Gastroesophageal sphincter (tissue), 4 donors: ENCODE measurements at regions not wholly inside any gene's neighbourhood (a gene's known extent, or its start where the extent isn't known, plus 50 kb on each side); places are given as distances from the start of the nearest gene placed in this dataset.
"Not testable (repeated sequence)": the region's sequence is repeated elsewhere in the genome, so short reads cannot be mapped to it uniquely, and the experiment has no call there.

Experiments used
- ATAC-seq: fragments of 150-250 bp; one replicate; pipeline ENCODE4 v1.9.1; 2016; ENCODE audit warnings: mild to moderate bottlenecking, moderate library complexity
- H3K27ac ChIP-seq, 4 donors: fragments of 200-600 bp; sonication (generic) in 3 of 4; 1 replicate in 3 of 4; 2 replicates in 1 of 4; pipeline ENCODE4 v1.5.1; 2016 to 2019
- H3K27me3 ChIP-seq: fragments of 200-600 bp; sonication (generic); one replicate; pipeline ENCODE4 v1.5.1; 2019
- H3K36me3 ChIP-seq, 2 donors: fragments of 200-600 bp; sonication (generic); one replicate each; pipeline ENCODE4 v1.5.1; 2019; ENCODE audit warnings: control low read depth in 1 of 2
- H3K4me1 ChIP-seq, 3 donors: fragments of 200-600 bp; sonication (generic); 1 replicate in 2 of 3; 2 replicates in 1 of 3; pipeline ENCODE4 v1.5.1; 2016 to 2019; ENCODE audit warnings: control low read depth in 2 of 3
- H3K4me3 ChIP-seq, 2 donors: fragments of 200-600 bp; sonication (generic); one replicate each; pipeline ENCODE4 v1.5.1; 2019; ENCODE audit warnings: mild to moderate bottlenecking in 1 of 2, moderate library complexity in 1 of 2
- H3K9me3 ChIP-seq, 3 donors: fragments of 200-600 bp; sonication (generic); one replicate each; pipeline ENCODE4 v1.5.1; 2017 to 2019; ENCODE audit warnings: control low read depth in 2 of 3
- EP300 ChIP-seq: sonication (generic); formaldehyde crosslinking; IDR thresholded peaks from one replicate; pipeline ENCODE4 v1.6.1; 2017; ENCODE audit warnings: antibody characterized with exemption, mild to moderate bottlenecking
- POLR2A ChIP-seq, 2 donors: fragments of 450-650 bp; IDR thresholded peaks; one replicate each; pipeline ENCODE4 v1.6.1; 2017; ENCODE audit warnings: antibody characterized with exemption in 2 of 2, mild to moderate bottlenecking in 2 of 2, moderate library complexity in 1 of 2
- POLR2AphosphoS5 ChIP-seq: sonication (generic); formaldehyde crosslinking; IDR thresholded peaks from one replicate; pipeline ENCODE4 v1.6.1; 2017; ENCODE audit warnings: antibody characterized with exemption
- WGBS, 2 donors: methylation state at CpG; one replicate each; pipeline ENCODE4 v1.1.5; 2018; ENCODE audit warnings: low coverage in 1 of 2; 5-methylcytosine and 5-hydroxymethylcytosine counted together
- TF ChIP-seq, protein P1 (sequence below), 4 experiments: fragments of 200-600 bp in 2 of 4; fragments of 450-650 bp in 2 of 4; sonication (generic) in 1 of 4; IDR thresholded peaks; one replicate each; pipeline ENCODE4 v1.5.1; 2017 to 2019; ENCODE audit warnings: antibody characterized with exemption in 4 of 4, mild to moderate bottlenecking in 2 of 4, moderate library complexity in 2 of 4

DNA sequence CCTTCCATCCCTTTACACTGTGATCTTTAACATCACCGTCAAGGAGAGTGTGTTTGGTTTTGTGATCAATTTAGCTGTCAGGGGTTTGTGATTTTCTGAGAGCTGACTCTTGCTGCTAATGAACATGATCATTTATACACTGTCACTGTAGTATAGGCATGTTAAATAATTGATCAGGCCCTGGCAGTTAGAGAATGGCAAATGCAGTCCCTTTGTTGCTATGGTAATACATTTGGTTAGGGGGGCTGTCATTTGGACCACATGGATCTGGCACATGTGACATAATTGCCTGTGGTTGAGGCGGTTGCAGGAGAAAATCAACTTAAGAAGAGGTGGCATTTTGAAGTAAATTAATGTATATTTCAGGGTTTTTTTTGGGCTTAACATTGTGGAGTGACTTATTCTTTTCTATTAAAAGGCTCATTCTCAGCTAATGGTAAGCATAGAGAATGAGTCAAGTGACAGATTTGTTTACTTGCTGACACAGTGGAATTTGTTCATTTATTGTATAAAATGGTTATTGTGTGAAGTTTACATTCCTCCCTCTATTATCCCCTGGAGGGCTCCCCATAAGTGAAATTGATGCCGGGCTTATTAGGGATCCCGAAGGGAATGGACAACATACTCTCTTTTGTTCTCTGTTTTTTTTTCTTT, 114.0 kb downstream of the FHIP1A start:
- ATAC-seq, result no peak
- 54 to 70% methylated on average over 3 to 4 of the region's 4 CpGs for WGBS, 2 donors
- Histone ChIP-seq H3K27me3 (no peaks in the 10 kb centered on the region), H3K9me3 (no peaks in the 10 kb centered on the region), H3K27ac (no peak overlapping the region), H3K4me1 (no peaks in the 10 kb centered on the region), H3K4me3 (no peak overlapping the region), H3K36me3 (no peaks in the 10 kb centered on the region)
- TF ChIP-seq POLR2AphosphoS5, result no peak
- TF ChIP-seq, protein P1, sequence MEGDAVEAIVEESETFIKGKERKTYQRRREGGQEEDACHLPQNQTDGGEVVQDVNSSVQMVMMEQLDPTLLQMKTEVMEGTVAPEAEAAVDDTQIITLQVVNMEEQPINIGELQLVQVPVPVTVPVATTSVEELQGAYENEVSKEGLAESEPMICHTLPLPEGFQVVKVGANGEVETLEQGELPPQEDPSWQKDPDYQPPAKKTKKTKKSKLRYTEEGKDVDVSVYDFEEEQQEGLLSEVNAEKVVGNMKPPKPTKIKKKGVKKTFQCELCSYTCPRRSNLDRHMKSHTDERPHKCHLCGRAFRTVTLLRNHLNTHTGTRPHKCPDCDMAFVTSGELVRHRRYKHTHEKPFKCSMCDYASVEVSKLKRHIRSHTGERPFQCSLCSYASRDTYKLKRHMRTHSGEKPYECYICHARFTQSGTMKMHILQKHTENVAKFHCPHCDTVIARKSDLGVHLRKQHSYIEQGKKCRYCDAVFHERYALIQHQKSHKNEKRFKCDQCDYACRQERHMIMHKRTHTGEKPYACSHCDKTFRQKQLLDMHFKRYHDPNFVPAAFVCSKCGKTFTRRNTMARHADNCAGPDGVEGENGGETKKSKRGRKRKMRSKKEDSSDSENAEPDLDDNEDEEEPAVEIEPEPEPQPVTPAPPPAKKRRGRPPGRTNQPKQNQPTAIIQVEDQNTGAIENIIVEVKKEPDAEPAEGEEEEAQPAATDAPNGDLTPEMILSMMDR (IDR thresholded peaks at IDR 0.05), result no peak
- TF ChIP-seq EP300, result no peak
- TF ChIP-seq POLR2A (IDR thresholded peaks at IDR 0.05), result no peak

DNA sequence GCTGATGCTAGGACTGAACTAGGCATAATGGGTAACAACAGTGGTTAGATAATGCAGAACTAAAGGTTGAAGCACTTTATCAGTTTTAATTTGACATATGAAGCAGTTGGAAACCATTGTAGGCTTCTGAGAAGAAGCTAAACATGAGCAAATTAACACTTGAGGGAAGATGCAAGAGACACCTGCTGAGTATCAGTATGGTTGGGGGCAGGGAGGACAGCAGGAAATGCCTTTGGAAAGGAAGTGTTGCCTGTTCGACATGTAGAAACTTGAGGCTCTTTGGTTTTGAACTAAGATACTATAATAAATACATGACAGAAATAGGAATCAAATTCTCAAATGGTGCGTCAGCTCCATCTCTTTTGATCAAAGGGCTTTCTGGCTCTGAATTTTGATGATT, 115.6 kb downstream of the FHIP1A start:
- Histone ChIP-seq H3K4me1 (no peaks in the 10 kb centered on the region), H3K27ac (no peak overlapping the region), H3K4me3 (no peak overlapping the region), H3K36me3 (no peaks in the 10 kb centered on the region), H3K27me3 (no peaks in the 10 kb centered on the region), H3K9me3 (no peaks in the 10 kb centered on the region)
- TF ChIP-seq EP300, result no peak
- no peak for ATAC-seq
- WGBS, 2 donors, result 60 to 81% methylated on average over 2 of the region's 2 CpGs

DNA sequence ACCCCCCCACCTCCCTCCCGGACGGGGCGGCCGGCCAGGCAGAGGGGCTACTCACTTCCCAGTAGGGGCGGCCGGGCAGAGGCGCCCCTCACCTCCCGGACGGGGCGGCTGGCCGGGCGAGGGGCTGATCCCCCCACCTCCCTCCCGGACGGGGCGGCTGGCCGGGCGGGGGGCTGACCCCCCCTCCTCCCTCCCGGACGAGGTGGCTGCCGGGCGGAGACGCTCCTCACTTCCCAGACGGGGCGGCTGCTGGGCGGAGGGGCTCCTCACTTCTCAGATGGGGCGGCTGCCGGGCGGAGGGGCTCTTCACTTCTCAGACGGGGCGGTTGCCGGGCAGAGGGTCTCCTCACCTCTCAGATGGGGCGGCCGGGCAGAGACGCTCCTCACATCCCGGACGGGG, 117.5 kb downstream of the FHIP1A start:
- H3K36me3 ChIP-seq, H3K27me3 ChIP-seq, H3K4me3 ChIP-seq, H3K27ac ChIP-seq, H3K9me3 ChIP-seq, H3K4me1 ChIP-seq, ATAC-seq: not testable (repeated sequence)
- WGBS, 2 donors, result no CpG with 5 or more reads among the region's 36 CpGs

DNA sequence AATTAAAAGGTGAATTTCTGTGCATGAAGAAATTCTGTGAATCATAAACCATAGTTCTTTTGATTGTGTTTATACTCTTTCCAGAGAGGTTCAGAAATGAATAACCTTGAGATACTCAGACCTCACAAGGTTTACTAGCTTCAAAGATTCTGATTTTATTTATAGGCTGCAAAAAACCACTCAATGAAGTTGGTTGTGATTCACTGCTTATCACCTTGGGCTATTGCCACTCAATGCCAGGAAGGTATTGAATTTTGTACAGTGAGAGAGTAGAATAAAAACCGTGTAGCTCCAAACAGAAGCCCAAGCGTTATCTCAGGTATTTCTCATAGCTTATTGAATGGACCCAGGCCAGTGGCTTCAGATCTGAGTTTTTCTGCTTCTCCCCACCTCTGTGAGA, 118.7 kb downstream of the FHIP1A start:
- ATAC-seq, result no peak
- 79 to 85% methylated on average over 2 of the region's 2 CpGs for WGBS, 2 donors
- Histone ChIP-seq H3K27me3 (no peaks in the 10 kb centered on the region), H3K4me3 (no peak overlapping the region), H3K36me3 (no peaks in the 10 kb centered on the region), H3K9me3 (no peaks in the 10 kb centered on the region), H3K4me1 (no peaks in the 10 kb centered on the region), H3K27ac (no peak overlapping the region)
- TF ChIP-seq, protein P1 (IDR thresholded peaks at IDR 0.05), result no peak
- TF ChIP-seq POLR2A (IDR thresholded peaks at IDR 0.05), result no peak
- TF ChIP-seq POLR2AphosphoS5, result no peak
- no peak for TF ChIP-seq EP300

DNA sequence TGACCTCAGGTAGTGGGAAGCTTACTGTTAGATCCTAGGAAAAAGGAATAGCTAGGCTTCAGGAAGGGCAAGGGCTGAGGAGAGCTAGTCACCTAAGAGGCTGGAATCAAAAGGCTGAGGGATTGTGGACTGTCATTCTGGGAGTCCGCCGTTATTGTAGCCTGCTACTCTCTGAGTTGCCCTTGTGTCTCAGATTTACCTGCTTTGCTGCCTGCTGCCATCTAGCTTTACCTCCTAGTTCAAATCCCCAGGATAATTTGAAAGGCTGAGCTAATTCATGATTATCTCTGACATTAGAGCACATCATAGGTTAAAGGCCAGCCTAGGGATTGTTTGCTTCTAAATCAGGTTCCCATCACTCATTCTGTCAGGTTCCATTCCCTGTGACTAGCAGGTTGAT, 120.2 kb downstream of the FHIP1A start:
- no peak for TF ChIP-seq EP300
- no peak for TF ChIP-seq POLR2AphosphoS5
- no peak for TF ChIP-seq POLR2A (IDR thresholded peaks at IDR 0.05)
- TF ChIP-seq, protein P1 (IDR thresholded peaks at IDR 0.05), result no peak
- Histone ChIP-seq H3K9me3 (no peaks in the 10 kb centered on the region), H3K4me3 (no peak overlapping the region), H3K27ac (no peak overlapping the region), H3K27me3 (no peaks in the 10 kb centered on the region), H3K36me3 (no peaks in the 10 kb centered on the region), H3K4me1 (no peaks in the 10 kb centered on the region)
- WGBS, 2 donors, result 33 to 56% methylated on average over 2 of the region's 2 CpGs
- ATAC-seq, result no peak

DNA sequence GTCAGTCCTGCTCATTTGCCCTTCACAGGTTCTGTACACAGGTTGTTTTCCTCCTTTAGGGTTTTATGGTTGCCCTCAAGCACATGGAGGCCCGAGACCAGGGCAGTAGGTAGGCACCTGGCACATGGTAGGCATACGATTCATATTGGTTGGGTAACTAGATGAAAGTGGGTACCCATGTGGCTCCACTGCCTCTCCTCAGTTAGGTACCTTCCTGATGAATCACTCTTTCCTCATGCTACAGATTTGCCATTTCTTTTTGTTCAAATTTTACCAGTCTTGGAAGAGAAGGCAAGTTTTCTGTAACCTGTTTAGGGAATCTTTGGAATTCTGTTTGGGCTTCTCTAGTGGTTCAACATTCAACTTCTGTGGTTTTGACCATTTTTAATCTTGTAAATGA, 121.3 kb downstream of the FHIP1A start:
- no peak for ATAC-seq
- no peak overlapping the region for H3K4me3 ChIP-seq
- no peaks in the 10 kb centered on the region for H3K27me3 ChIP-seq
- no peaks in the 10 kb centered on the region for H3K4me1 ChIP-seq
- TF ChIP-seq, protein P1 (IDR thresholded peaks at IDR 0.05), result no peak
- TF ChIP-seq POLR2A (IDR thresholded peaks at IDR 0.05), result no peak
- TF ChIP-seq POLR2AphosphoS5, result no peak
- TF ChIP-seq EP300, result no peak
- no peaks in the 10 kb centered on the region for H3K9me3 ChIP-seq
- H3K36me3 ChIP-seq, result no peaks in the 10 kb centered on the region
- WGBS, 2 donors, result 60 to 94% methylated on average over 1 to 2 of the region's 2 CpGs
- no peak overlapping the region for H3K27ac ChIP-seq
